ENCODE measurements at regions not wholly inside any gene's neighbourhood (a gene's known extent, or its start where the extent isn't known, plus 50 kb on each side); places are given as distances from the start of the nearest gene placed in this dataset.

GRCh38 chr12:13454991-13455777, 258.7 kb downstream of the EMP1 start:
- Histone ChIP-seq H3K4me3 (ENCODE audit: insufficient read depth, low read depth, low read length) (no peak overlapping the region), H3K36me3 (replicated peaks; ENCODE audit: control insufficient read depth, insufficient read depth, low read length) (no peaks in the 10 kb centered on the region), H3K27me3 (ENCODE audit: control insufficient read depth, insufficient read depth, low read length) (no peaks in the 10 kb centered on the region)
- no peak for DNase-seq

DNA sequence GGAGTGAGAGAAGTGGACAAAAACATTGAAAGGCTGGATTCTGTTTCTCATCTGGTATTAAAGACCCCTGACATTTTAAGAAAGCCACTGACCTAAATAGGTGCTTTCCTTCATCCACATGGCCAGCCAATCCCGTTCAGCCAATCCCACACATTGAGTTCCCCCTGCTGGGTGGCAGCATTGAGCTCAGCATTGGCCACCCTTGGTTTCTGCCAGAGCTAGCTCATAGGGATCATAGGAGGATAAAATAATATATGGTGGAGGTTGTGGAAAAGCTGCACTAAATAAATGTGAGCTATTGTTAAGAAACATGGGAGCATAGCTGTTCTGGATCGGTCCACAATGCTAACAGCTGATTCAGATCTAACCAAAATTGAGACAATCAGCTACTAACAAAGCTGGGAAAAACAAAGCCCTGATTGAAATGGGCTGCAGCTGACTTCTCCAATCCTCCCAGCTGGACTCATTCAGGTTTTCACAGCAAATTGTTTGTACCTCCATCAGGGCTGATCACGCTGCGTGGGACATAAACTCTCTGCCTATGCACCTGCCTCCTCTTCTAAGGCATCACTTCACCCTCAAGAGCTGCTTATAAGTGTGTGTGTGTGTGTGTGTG, 256.5 kb downstream of the EMP1 start:
- no peaks in the 10 kb centered on the region for H3K27me3 ChIP-seq (ENCODE audit: control insufficient read depth, insufficient read depth, low read length)
- no peak overlapping the region for H3K4me3 ChIP-seq (ENCODE audit: insufficient read depth, low read depth, low read length)
- DNase-seq: no peak
- H3K36me3 ChIP-seq (replicated peaks; ENCODE audit: control insufficient read depth, insufficient read depth, low read length): no peaks in the 10 kb centered on the region

- DNase-seq: no peak
- Histone ChIP-seq H3K27me3 (ENCODE audit: control insufficient read depth, insufficient read depth, low read length) (no peaks in the 10 kb centered on the region), H3K4me3 (ENCODE audit: insufficient read depth, low read depth, low read length) (no peak overlapping the region), H3K36me3 (replicated peaks; ENCODE audit: control insufficient read depth, insufficient read depth, low read length) (no peaks in the 10 kb centered on the region)
These were observed 255.2 kb downstream of the EMP1 start for GRCh38 chr12:13451776-13452175.

GRCh38 chr12:13450231-13451080, 253.9 kb downstream of the EMP1 start:
- DNase-seq: no peak
- H3K4me3 ChIP-seq (ENCODE audit: insufficient read depth, low read depth, low read length): no peak overlapping the region
- H3K27me3 ChIP-seq (ENCODE audit: control insufficient read depth, insufficient read depth, low read length): no peaks in the 10 kb centered on the region
- no peaks in the 10 kb centered on the region for H3K36me3 ChIP-seq (replicated peaks; ENCODE audit: control insufficient read depth, insufficient read depth, low read length)

DNA sequence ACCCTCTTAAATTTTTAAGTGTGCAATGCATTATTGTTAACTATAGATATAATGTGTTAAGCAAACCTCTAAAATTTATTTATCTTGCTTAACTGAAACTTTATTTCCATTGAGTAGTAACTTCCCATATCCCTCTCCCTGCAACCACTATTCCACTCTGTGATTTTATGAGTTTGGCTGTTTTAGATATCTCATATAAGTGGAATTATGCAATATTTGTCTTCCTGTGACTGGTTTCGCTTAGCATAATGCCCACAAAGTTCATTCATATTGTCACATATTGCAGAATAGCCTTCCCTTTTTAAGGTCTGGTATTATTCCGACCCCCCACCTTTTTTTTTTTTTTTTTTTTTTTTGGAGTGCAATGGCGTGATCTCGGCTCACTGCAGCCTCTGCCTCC, 247.6 kb downstream of the EMP1 start:
- no peaks in the 10 kb centered on the region for H3K36me3 ChIP-seq (replicated peaks; ENCODE audit: control insufficient read depth, insufficient read depth, low read length)
- DNase-seq: no peak
- no peak overlapping the region for H3K4me3 ChIP-seq (ENCODE audit: insufficient read depth, low read depth, low read length)
- no peaks in the 10 kb centered on the region for H3K27me3 ChIP-seq (ENCODE audit: control insufficient read depth, insufficient read depth, low read length)

DNA sequence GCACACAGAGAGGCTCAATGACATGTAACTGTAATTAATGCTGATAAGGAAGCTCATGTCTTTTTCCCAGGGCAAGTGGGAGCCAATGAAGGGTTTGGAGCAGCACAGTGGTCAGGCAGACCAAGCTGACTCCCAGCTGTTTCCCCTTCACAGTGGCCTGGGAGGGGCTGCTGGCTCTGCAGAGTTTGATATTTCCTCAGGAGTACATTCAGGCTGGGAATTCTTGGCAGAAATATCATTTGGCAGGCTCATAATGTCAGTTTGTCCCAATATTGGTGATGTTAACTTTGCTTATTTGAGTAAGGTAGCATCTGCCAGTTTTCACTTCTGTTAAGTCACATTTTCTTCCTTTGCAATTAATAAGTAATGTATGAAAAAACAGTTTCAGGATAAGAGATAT, 247.0 kb downstream of the EMP1 start:
- no peak for DNase-seq
- no peaks in the 10 kb centered on the region for H3K27me3 ChIP-seq (ENCODE audit: control insufficient read depth, insufficient read depth, low read length)
- no peaks in the 10 kb centered on the region for H3K36me3 ChIP-seq (replicated peaks; ENCODE audit: control insufficient read depth, insufficient read depth, low read length)
- no peak overlapping the region for H3K4me3 ChIP-seq (ENCODE audit: insufficient read depth, low read depth, low read length)

GRCh38 chr12:13443028-13443427, 246.5 kb downstream of the EMP1 start:
- Histone ChIP-seq H3K27me3 (ENCODE audit: control insufficient read depth, insufficient read depth, low read length) (no peaks in the 10 kb centered on the region), H3K4me3 (ENCODE audit: insufficient read depth, low read depth, low read length) (no peak overlapping the region), H3K36me3 (replicated peaks; ENCODE audit: control insufficient read depth, insufficient read depth, low read length) (no peaks in the 10 kb centered on the region)
- DNase-seq: no peak

- DNase-seq: no peak
- H3K4me3 ChIP-seq (ENCODE audit: insufficient read depth, low read depth, low read length): no peak overlapping the region
- no peaks in the 10 kb centered on the region for H3K36me3 ChIP-seq (replicated peaks; ENCODE audit: control insufficient read depth, insufficient read depth, low read length)
These were observed 245.9 kb downstream of the EMP1 start for GRCh38 chr12:13442457-13442856.

GRCh38 chr12:13440844-13441243, 244.3 kb downstream of the EMP1 start:
- no peaks in the 10 kb centered on the region for H3K27me3 ChIP-seq (ENCODE audit: control insufficient read depth, insufficient read depth, low read length)
- no peak overlapping the region; the same call in 1 of the 2 replicates for H3K4me3 ChIP-seq (ENCODE audit: insufficient read depth, low read depth, low read length)
- DNase-seq: no peak
- H3K36me3 ChIP-seq (replicated peaks; ENCODE audit: control insufficient read depth, insufficient read depth, low read length): no peaks in the 10 kb centered on the region

More at GRCh38 chr12:13442457-13442856, 245.9 kb downstream of the EMP1 start:
- no peaks in the 10 kb centered on the region for H3K27me3 ChIP-seq (ENCODE audit: control insufficient read depth, insufficient read depth, low read length)

DNA sequence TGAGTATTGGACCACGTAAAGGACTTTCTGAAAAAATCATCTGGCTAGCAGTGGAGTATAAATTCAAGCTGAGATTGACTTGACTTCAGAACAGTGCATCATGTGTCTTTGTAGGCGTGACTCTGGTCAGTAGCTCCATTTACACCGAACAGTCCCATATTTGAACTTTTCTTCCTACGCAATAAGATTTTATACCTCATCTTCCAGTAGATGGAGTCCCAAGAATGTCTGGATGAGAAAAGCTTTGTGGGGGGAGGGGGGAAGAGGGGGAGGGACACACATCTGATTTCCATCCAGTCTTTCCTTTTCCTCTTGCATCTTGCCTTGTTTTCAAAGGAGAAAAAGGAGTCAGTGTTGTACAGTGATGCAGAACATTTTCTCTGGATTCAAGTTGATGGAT, 241.0 kb downstream of the EMP1 start:
- H3K27me3 ChIP-seq (ENCODE audit: control insufficient read depth, insufficient read depth, low read length): no peaks in the 10 kb centered on the region
- no peaks in the 10 kb centered on the region for H3K36me3 ChIP-seq (replicated peaks; ENCODE audit: control insufficient read depth, insufficient read depth, low read length)
- no peak for DNase-seq
- H3K4me3 ChIP-seq (ENCODE audit: insufficient read depth, low read depth, low read length): no peak overlapping the region

GRCh38 chr12:13436696-13437391, 240.3 kb downstream of the EMP1 start:
- Histone ChIP-seq H3K36me3 (replicated peaks; ENCODE audit: control insufficient read depth, insufficient read depth, low read length) (no peaks in the 10 kb centered on the region), H3K4me3 (ENCODE audit: insufficient read depth, low read depth, low read length) (no peak overlapping the region), H3K27me3 (ENCODE audit: control insufficient read depth, insufficient read depth, low read length) (no peaks in the 10 kb centered on the region)
- DNase-seq: no peak

GRCh38 chr12:13436182-13436581, 239.7 kb downstream of the EMP1 start:
- DNase-seq: no peak
- Histone ChIP-seq H3K4me3 (ENCODE audit: insufficient read depth, low read depth, low read length) (no peak overlapping the region), H3K36me3 (replicated peaks; ENCODE audit: control insufficient read depth, insufficient read depth, low read length) (no peaks in the 10 kb centered on the region), H3K27me3 (ENCODE audit: control insufficient read depth, insufficient read depth, low read length) (no peaks in the 10 kb centered on the region)

DNA sequence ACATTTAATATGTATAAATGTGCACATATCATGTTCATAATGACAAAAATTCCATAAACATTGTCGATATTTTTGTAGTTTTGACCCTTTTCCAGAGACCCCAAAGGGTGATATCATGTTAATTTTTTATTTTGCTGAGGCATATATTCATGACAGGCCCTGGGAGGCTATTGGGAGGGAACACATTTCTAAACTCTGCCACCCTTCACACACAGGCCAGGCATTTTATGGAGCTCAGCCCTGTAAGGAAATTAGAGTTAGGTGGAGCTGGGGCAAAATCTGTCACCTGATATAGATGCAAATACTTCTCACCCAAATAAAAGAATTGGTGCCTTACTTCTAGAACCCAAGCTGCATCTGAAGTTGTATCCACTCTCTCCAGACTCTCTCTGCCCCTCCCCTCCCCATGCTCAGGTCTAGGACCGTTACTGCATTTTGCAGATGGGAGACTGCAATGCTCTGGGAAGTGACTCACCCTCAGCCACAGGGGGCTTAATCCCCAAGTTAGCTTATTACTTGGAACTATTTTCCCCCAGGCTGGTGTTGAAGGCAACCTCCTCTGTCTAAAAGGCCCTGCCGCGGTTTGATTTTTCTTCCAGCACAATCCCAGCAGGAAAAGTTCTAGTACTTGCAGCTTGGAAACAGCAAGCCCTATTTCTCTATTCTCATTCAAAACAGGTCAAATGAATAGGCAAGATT, 238.9 kb downstream of the EMP1 start:
- Histone ChIP-seq H3K4me3 (ENCODE audit: insufficient read depth, low read depth, low read length) (no peak overlapping the region), H3K27me3 (ENCODE audit: control insufficient read depth, insufficient read depth, low read length) (no peaks in the 10 kb centered on the region), H3K36me3 (replicated peaks; ENCODE audit: control insufficient read depth, insufficient read depth, low read length) (no peaks in the 10 kb centered on the region)
- DNase-seq: peak; percentile 19

DNA sequence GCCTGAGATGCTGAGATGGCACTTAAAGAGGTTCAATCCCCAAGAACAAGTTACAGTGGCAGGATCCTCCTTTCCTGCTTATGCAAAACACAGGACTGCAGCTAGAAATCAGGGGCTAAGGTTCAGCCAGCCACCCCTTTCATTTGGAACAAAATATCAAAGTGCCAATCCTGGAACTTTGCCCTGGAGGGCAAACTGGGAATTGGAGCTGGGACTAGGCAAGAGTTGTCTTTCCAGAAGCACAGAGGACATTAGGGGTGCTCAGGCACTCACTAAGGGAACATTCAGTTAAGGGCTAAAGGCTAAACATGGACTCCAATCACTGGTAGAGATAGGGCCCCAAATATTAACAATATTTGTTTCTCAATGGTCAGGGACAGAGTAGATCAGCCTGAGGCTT, 237.2 kb downstream of the EMP1 start:
- H3K36me3 ChIP-seq (replicated peaks; ENCODE audit: control insufficient read depth, insufficient read depth, low read length): no peaks in the 10 kb centered on the region
- no peak overlapping the region for H3K4me3 ChIP-seq (ENCODE audit: insufficient read depth, low read depth, low read length)
- H3K27me3 ChIP-seq (ENCODE audit: control insufficient read depth, insufficient read depth, low read length): no peaks in the 10 kb centered on the region
- DNase-seq: no peak
